ENCODE measurements at regions not wholly inside any gene's neighbourhood (a gene's known extent, or its start where the extent isn't known, plus 50 kb on each side); places are given as distances from the start of the nearest gene placed in this dataset.

DNA sequence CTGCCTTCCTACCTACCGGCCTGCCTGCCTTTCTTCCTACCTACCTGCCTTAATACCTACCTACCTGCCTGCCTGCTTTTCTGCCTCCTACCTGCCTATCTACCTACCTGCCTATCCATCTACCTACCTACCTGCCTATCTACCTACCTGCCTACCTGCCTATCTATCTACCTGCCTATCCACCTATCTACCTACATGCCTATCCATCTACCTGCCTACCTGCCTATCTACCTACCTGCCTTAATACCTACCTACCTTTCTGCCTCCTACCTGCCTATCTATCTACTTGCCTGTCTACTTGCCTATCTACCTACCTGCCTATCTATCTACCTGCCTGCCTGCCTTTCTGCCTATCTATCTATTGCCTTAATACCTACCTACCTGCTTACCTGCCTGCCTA is 383.8 kb upstream of the PSMD7 start:
- ATAC-seq (ENCODE audit: low read depth): no peak
- TF ChIP-seq, protein P1, sequence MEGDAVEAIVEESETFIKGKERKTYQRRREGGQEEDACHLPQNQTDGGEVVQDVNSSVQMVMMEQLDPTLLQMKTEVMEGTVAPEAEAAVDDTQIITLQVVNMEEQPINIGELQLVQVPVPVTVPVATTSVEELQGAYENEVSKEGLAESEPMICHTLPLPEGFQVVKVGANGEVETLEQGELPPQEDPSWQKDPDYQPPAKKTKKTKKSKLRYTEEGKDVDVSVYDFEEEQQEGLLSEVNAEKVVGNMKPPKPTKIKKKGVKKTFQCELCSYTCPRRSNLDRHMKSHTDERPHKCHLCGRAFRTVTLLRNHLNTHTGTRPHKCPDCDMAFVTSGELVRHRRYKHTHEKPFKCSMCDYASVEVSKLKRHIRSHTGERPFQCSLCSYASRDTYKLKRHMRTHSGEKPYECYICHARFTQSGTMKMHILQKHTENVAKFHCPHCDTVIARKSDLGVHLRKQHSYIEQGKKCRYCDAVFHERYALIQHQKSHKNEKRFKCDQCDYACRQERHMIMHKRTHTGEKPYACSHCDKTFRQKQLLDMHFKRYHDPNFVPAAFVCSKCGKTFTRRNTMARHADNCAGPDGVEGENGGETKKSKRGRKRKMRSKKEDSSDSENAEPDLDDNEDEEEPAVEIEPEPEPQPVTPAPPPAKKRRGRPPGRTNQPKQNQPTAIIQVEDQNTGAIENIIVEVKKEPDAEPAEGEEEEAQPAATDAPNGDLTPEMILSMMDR (IDR thresholded peaks at IDR 0.05; ENCODE audit: poor library complexity, severe bottlenecking): no peak
- Histone ChIP-seq H3K9me3 (ENCODE audit: severe bottlenecking) (no peaks in the 10 kb centered on the region), H3K4me1 (ENCODE audit: insufficient read depth, poor library complexity, severe bottlenecking) (no peaks in the 10 kb centered on the region), H3K4me3 (ENCODE audit: severe bottlenecking) (no peak overlapping the region), H3K36me3 (ENCODE audit: low read depth) (no peaks in the 10 kb centered on the region), H3K27me3 (ENCODE audit: insufficient read depth, poor library complexity, severe bottlenecking) (peaks cover 41% of the 10 kb centered on the region), H3K27ac (ENCODE audit: poor library complexity, severe bottlenecking) (no peak overlapping the region)
- DNase-seq (ENCODE audit: low spot score): no peak

GRCh38 chr16:73912281-73912680 is 384.3 kb upstream of the PSMD7 start:
- TF ChIP-seq, protein P1 (IDR thresholded peaks at IDR 0.05; ENCODE audit: poor library complexity, severe bottlenecking): no peak
- H3K4me3 ChIP-seq (ENCODE audit: severe bottlenecking): no peak overlapping the region
- no peaks in the 10 kb centered on the region for H3K4me1 ChIP-seq (ENCODE audit: insufficient read depth, poor library complexity, severe bottlenecking)
- H3K27me3 ChIP-seq (ENCODE audit: insufficient read depth, poor library complexity, severe bottlenecking): peaks cover 41% of the 10 kb centered on the region
- no peaks in the 10 kb centered on the region for H3K9me3 ChIP-seq (ENCODE audit: severe bottlenecking)
- H3K27ac ChIP-seq (ENCODE audit: poor library complexity, severe bottlenecking): no peak overlapping the region
- ATAC-seq (ENCODE audit: low read depth) (no peak), DNase-seq (ENCODE audit: low spot score) (no peak)
- no peaks in the 10 kb centered on the region for H3K36me3 ChIP-seq (ENCODE audit: low read depth)

- Histone ChIP-seq H3K27me3 (ENCODE audit: insufficient read depth, poor library complexity, severe bottlenecking) (peaks cover 31% of the 10 kb centered on the region), H3K9me3 (ENCODE audit: severe bottlenecking) (no peaks in the 10 kb centered on the region), H3K36me3 (ENCODE audit: low read depth) (no peaks in the 10 kb centered on the region), H3K27ac (ENCODE audit: poor library complexity, severe bottlenecking) (no peak overlapping the region), H3K4me1 (ENCODE audit: insufficient read depth, poor library complexity, severe bottlenecking) (no peaks in the 10 kb centered on the region), H3K4me3 (ENCODE audit: severe bottlenecking) (no peak overlapping the region)
- ATAC-seq (ENCODE audit: low read depth) (no peak), DNase-seq (ENCODE audit: low spot score) (no peak)
- TF ChIP-seq, protein P1 (IDR thresholded peaks at IDR 0.05; ENCODE audit: poor library complexity, severe bottlenecking): no peak
These were observed 387.0 kb upstream of the PSMD7 start for GRCh38 chr16:73909529-73910035.

DNA sequence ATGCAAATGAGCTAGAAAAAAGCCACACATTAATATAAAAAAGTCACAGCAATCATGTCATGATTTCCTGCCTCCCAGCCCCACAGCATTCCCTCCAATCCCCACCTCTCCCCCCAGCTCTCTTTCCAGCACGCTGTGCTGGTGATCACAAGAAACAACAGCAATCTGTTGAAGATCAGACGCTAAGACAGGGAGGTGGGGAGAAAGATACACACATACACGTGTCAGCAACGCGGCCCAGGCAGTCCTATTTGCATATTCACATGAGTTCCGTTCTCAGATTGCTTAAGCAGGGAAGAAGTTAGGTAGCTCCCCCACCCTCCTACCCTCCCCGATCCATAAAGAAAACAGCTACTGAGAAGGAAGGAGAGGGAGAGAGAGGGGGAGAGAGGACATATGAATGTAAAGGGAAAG is 405.5 kb upstream of the PSMD7 start:
- H3K4me1 ChIP-seq (ENCODE audit: insufficient read depth, poor library complexity, severe bottlenecking): no peaks in the 10 kb centered on the region
- TF ChIP-seq, protein P1 (IDR thresholded peaks at IDR 0.05; ENCODE audit: poor library complexity, severe bottlenecking): no peak
- no peaks in the 10 kb centered on the region for H3K36me3 ChIP-seq (ENCODE audit: low read depth)
- H3K4me3 ChIP-seq (ENCODE audit: severe bottlenecking): no peak overlapping the region
- H3K27ac ChIP-seq (ENCODE audit: poor library complexity, severe bottlenecking): no peak overlapping the region
- peaks cover 55% of the 10 kb centered on the region for H3K27me3 ChIP-seq (ENCODE audit: insufficient read depth, poor library complexity, severe bottlenecking)
- H3K9me3 ChIP-seq (ENCODE audit: severe bottlenecking): no peaks in the 10 kb centered on the region
- ATAC-seq (ENCODE audit: low read depth) (no peak), DNase-seq (ENCODE audit: low spot score) (no peak)

- peaks cover 60% of the 10 kb centered on the region for H3K27me3 ChIP-seq (ENCODE audit: insufficient read depth, poor library complexity, severe bottlenecking)
- TF ChIP-seq, protein P1 (IDR thresholded peaks at IDR 0.05; ENCODE audit: poor library complexity, severe bottlenecking): no peak
These were observed 406.2 kb upstream of the PSMD7 start for GRCh38 chr16:73890186-73891128.

More at GRCh38 chr16:73890186-73891128, 406.2 kb upstream of the PSMD7 start:
- Histone ChIP-seq H3K27ac (ENCODE audit: poor library complexity, severe bottlenecking) (no peak overlapping the region), H3K9me3 (ENCODE audit: severe bottlenecking) (no peaks in the 10 kb centered on the region), H3K36me3 (ENCODE audit: low read depth) (no peaks in the 10 kb centered on the region), H3K4me3 (ENCODE audit: severe bottlenecking) (no peak overlapping the region), H3K4me1 (ENCODE audit: insufficient read depth, poor library complexity, severe bottlenecking) (no peaks in the 10 kb centered on the region)
- ATAC-seq (ENCODE audit: low read depth): no peak
- no peak for DNase-seq (ENCODE audit: low spot score)
